ENCODE measurements at regions not wholly inside any gene's neighbourhood (a gene's known extent, or its start where the extent isn't known, plus 50 kb on each side); places are given as distances from the start of the nearest gene placed in this dataset.

DNA sequence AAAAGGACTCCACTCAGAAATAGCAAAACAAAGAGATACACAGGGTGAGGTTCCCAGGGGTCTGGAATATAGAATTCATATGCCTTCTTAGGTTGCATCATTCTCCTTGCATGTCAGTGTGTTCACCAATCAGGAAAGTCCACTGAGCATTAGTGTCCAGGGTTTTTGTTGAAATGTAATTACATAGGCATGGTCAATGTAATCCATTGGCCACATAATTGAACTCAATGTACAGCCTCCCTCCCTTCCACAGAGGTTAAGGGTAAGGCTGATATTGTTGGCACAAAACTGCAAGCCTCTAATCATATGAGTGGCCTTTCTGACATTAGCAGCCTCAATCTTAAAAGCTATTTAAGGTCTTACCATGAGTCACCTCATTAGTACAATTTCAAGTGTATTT lies 736.1 kb upstream of the VSTM2A start:
- TF ChIP-seq EZH2 (conservative IDR thresholded peaks at IDR 0.05; ENCODE audit: low read depth, low read length): no peak
- no peak for TF ChIP-seq CBX1 (IDR thresholded peaks at IDR 0.05; ENCODE audit: low read depth)
- no peak for TF ChIP-seq ESRRA (CRISPR knock-in tag; IDR thresholded peaks at IDR 0.05; ENCODE audit: low read depth)
- TF ChIP-seq, protein P1, sequence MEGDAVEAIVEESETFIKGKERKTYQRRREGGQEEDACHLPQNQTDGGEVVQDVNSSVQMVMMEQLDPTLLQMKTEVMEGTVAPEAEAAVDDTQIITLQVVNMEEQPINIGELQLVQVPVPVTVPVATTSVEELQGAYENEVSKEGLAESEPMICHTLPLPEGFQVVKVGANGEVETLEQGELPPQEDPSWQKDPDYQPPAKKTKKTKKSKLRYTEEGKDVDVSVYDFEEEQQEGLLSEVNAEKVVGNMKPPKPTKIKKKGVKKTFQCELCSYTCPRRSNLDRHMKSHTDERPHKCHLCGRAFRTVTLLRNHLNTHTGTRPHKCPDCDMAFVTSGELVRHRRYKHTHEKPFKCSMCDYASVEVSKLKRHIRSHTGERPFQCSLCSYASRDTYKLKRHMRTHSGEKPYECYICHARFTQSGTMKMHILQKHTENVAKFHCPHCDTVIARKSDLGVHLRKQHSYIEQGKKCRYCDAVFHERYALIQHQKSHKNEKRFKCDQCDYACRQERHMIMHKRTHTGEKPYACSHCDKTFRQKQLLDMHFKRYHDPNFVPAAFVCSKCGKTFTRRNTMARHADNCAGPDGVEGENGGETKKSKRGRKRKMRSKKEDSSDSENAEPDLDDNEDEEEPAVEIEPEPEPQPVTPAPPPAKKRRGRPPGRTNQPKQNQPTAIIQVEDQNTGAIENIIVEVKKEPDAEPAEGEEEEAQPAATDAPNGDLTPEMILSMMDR (CRISPR knock-in tag; IDR thresholded peaks at IDR 0.05): no peak
- TF ChIP-seq MXI1 (IDR thresholded peaks at IDR 0.05; ENCODE audit: borderline replicate concordance, low read depth, low read length): no peak
- no peak for TF ChIP-seq EP300 (IDR thresholded peaks at IDR 0.05; ENCODE audit: low read depth in 2 of 2, low read length in 2 of 2)
- no peak for TF ChIP-seq EP300 (CRISPR knock-in tag; IDR thresholded peaks at IDR 0.05; ENCODE audit: borderline replicate concordance)
- no peak for TF ChIP-seq BHLHE40 (IDR thresholded peaks at IDR 0.05; ENCODE audit: low read length)
- TF ChIP-seq FOXJ3 (CRISPR knock-in tag; IDR thresholded peaks at IDR 0.05; ENCODE audit: borderline replicate concordance): no peak
- TF ChIP-seq PBX3 (CRISPR knock-in tag; IDR thresholded peaks at IDR 0.05; ENCODE audit: borderline replicate concordance): no peak
